GM23338 (cell line): ENCODE measurements at regions not wholly inside any gene's neighbourhood (a gene's known extent, or its start where the extent isn't known, plus 50 kb on each side); places are given as distances from the start of the nearest gene placed in this dataset.

Experiments used
- ATAC-seq: fragments of 200-7000 bp; cut with Tn5 transposase; 3 replicates; pipeline ENCODE4 v1.9.1; 2020
- DNase-seq: peaks from one replicate; pipeline ENCODE4 v3.0.0-alpha.2; 2015; ENCODE audit warnings: low spot score
- H2AFZ ChIP-seq: fragments of 200-600 bp; sonication (generic); 2 replicates; pipeline ENCODE4 v1.8.0; 2016; ENCODE audit warnings: antibody characterized with exemption, mild to moderate bottlenecking, moderate library complexity
- H3F3A ChIP-seq: fragments of 200-600 bp; sonication (generic); replicated peaks from 2 replicates; pipeline ENCODE4 v1.8.0; 2017; ENCODE audit warnings: antibody characterized with exemption, mixed run types, low read depth
- H3K27ac ChIP-seq: fragments of 200-600 bp; sonication (generic); 2 replicates; pipeline ENCODE4 v1.6.1; 2016; ENCODE audit warnings: low read depth
- H3K27me3 ChIP-seq: fragments of 200-600 bp; sonication (generic); 2 replicates; pipeline ENCODE4 v1.8.0; 2016; ENCODE audit warnings: mild to moderate bottlenecking, mixed run types, moderate library complexity; ENCODE audit not compliant: insufficient read depth
- H3K36me3 ChIP-seq: fragments of 200-600 bp; sonication (generic); 2 replicates; pipeline ENCODE4 v1.8.0; 2016; ENCODE audit warnings: mild to moderate bottlenecking; ENCODE audit not compliant: insufficient read depth
- H3K4me1 ChIP-seq: fragments of 200-600 bp; sonication (generic); 2 replicates; pipeline ENCODE4 v1.8.0; 2016; ENCODE audit warnings: mild to moderate bottlenecking, moderate library complexity; ENCODE audit not compliant: insufficient read depth
- H3K4me2 ChIP-seq: fragments of 200-600 bp; sonication (generic); 2 replicates; pipeline ENCODE4 v1.7.1; 2017; ENCODE audit warnings: mixed run types
- H3K4me3 ChIP-seq: fragments of 200-600 bp; sonication (generic); 2 replicates; pipeline ENCODE4 v1.6.1; 2016; ENCODE audit warnings: mixed run types
- H3K79me2 ChIP-seq: fragments of 200-600 bp; sonication (generic); replicated peaks from 2 replicates; pipeline ENCODE4 v1.8.0; 2017; ENCODE audit warnings: mild to moderate bottlenecking; ENCODE audit not compliant: insufficient read depth
- H3K9me2 ChIP-seq: fragments of 200-600 bp; sonication (generic); 2 replicates; pipeline ENCODE4 v1.8.0; 2017; ENCODE audit not compliant: insufficient read depth
- H4K20me1 ChIP-seq: fragments of 200-600 bp; sonication (generic); replicated peaks from 2 replicates; pipeline ENCODE4 v1.8.0; 2017; ENCODE audit warnings: mild to moderate bottlenecking; ENCODE audit not compliant: insufficient read depth
- H3K27ac Mint-ChIP-seq: 2 replicates; pipeline ENCODE4 v1.8.0; 2020; ENCODE audit warnings: inconsistent platforms, mild to moderate bottlenecking, moderate library complexity, mixed read lengths
- H3K27me3 Mint-ChIP-seq: 3 replicates; pipeline ENCODE4 v1.8.0; 2022; ENCODE audit warnings: low read depth, mild to moderate bottlenecking, moderate library complexity, mixed read lengths, inconsistent platforms; ENCODE audit not compliant: insufficient read depth, poor library complexity
- H3K36me3 Mint-ChIP-seq: 3 replicates; pipeline ENCODE4 v1.8.0; 2021; ENCODE audit warnings: low read depth, mild to moderate bottlenecking, inconsistent platforms, moderate library complexity, mixed read lengths
- H3K4me1 Mint-ChIP-seq: 3 replicates; pipeline ENCODE4 v1.8.0; 2020; ENCODE audit warnings: mild to moderate bottlenecking, inconsistent platforms, mixed read lengths
- H3K4me3 Mint-ChIP-seq: 3 replicates; pipeline ENCODE4 v1.8.0; 2021; ENCODE audit warnings: moderate library complexity, mild to moderate bottlenecking, inconsistent platforms, mixed read lengths
- H3K9me3 Mint-ChIP-seq: 3 replicates; pipeline ENCODE4 v1.8.0; 2020; ENCODE audit warnings: moderate library complexity, mild to moderate bottlenecking, inconsistent platforms, mixed read lengths
- CREB1 ChIP-seq: fragments of 250-450 bp; sonication (Bioruptor Pico); IDR thresholded peaks from 2 replicates; pipeline ENCODE4 v1.5.0; 2020; ENCODE audit warnings: low read depth, mild to moderate bottlenecking, moderate library complexity
- EZH2 ChIP-seq: fragments of 200-600 bp; sonication (generic); IDR thresholded peaks from one replicate; pipeline ENCODE4 v1.8.0; 2017; ENCODE audit warnings: antibody characterized with exemption, mild to moderate bottlenecking, low read depth; ENCODE audit not compliant: unreplicated experiment
- EZH2phosphoT487 ChIP-seq: fragments of 200-600 bp; sonication (generic); IDR thresholded peaks from one replicate; pipeline ENCODE4 v1.8.1; 2018; ENCODE audit warnings: antibody characterized with exemption; ENCODE audit not compliant: unreplicated experiment
- JUNB ChIP-seq: IDR thresholded peaks from one replicate; pipeline ENCODE4 v1.6.1; 2016; ENCODE audit warnings: antibody characterized with exemption; ENCODE audit not compliant: unreplicated experiment
- NANOG ChIP-seq: IDR thresholded peaks from 2 replicates; pipeline ENCODE4 v1.6.1; 2016; ENCODE audit warnings: antibody characterized with exemption, borderline replicate concordance
- POLR2AphosphoS5 ChIP-seq: IDR thresholded peaks from 2 replicates; pipeline ENCODE4 v1.6.1; 2016; ENCODE audit warnings: antibody characterized with exemption, low read depth
- STAT1 ChIP-seq: IDR thresholded peaks from one replicate; pipeline ENCODE4 v1.6.1; 2016; ENCODE audit warnings: antibody characterized with exemption; ENCODE audit not compliant: unreplicated experiment
- ZNF114 ChIP-seq: fragments of 250-450 bp; sonication (Bioruptor Pico); IDR thresholded peaks from 2 replicates; pipeline ENCODE4 v1.5.0; 2020; ENCODE audit warnings: mild to moderate bottlenecking, moderate library complexity
- ZNF331 ChIP-seq: fragments of 250-450 bp; sonication (Bioruptor Pico); IDR thresholded peaks from 2 replicates; pipeline ENCODE4 v1.5.0; 2020; ENCODE audit warnings: low read depth, mild to moderate bottlenecking, moderate library complexity
- TF ChIP-seq, protein P1 (sequence below), 2 experiments: fragments of 200-600 bp in 1 of 2; sonication (generic) in 1 of 2; conservative IDR thresholded peaks; 2 replicates each; pipeline versions ENCODE4 v1.5.1 to v1.6.1; 2016 to 2017; ENCODE audit warnings: antibody characterized with exemption in 2 of 2, low read depth in 2 of 2, mild to moderate bottlenecking in 2 of 2, moderate library complexity in 1 of 2
- TF ChIP-seq, protein P2 (sequence below): IDR thresholded peaks from one replicate; pipeline ENCODE4 v1.6.1; 2018; ENCODE audit warnings: antibody characterized with exemption; ENCODE audit not compliant: unreplicated experiment
- TF ChIP-seq, protein P3 (sequence below): fragments of 250-450 bp; sonication (Bioruptor Pico); IDR thresholded peaks from 2 replicates; pipeline ENCODE4 v1.5.0; 2020; ENCODE audit warnings: mild to moderate bottlenecking, moderate library complexity

DNA sequence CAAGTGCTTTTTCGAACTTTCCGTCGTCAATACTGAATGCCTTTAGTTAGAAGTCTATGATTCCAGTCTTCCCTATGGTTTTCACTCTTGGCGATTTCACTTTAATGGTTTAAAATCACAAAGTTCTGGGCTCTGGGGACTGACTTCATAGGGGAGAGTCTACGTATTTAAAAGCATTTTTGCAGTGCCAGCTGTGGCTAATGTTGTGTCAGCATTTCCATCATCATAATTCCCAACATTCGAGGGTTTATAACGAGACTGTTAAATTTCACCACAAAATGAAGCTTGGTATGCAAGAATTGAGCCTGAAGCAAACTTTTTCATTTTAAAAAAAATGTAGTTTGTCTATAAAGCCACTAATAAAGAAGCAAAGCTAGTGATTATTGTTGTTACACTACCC, 242.7 kb downstream of the SOX4 start:
- peaks cover 59% of the 10 kb centered on the region for H3K4me1 Mint-ChIP-seq
- H3K4me2 ChIP-seq, result peak overlapping the region; percentile 53
- H3K27ac Mint-ChIP-seq, result peak overlapping the region; percentile 22
- TF ChIP-seq ZNF114 (CRISPR knock-in tag), result no peak
- TF ChIP-seq ZNF331 (CRISPR knock-in tag), result no peak
- TF ChIP-seq JUNB, result no peak
- TF ChIP-seq EZH2phosphoT487, result no peak
- no peak for TF ChIP-seq NANOG
- no peak for TF ChIP-seq STAT1
- no peak for TF ChIP-seq EZH2
- no peak for TF ChIP-seq POLR2AphosphoS5
- TF ChIP-seq, protein P1, sequence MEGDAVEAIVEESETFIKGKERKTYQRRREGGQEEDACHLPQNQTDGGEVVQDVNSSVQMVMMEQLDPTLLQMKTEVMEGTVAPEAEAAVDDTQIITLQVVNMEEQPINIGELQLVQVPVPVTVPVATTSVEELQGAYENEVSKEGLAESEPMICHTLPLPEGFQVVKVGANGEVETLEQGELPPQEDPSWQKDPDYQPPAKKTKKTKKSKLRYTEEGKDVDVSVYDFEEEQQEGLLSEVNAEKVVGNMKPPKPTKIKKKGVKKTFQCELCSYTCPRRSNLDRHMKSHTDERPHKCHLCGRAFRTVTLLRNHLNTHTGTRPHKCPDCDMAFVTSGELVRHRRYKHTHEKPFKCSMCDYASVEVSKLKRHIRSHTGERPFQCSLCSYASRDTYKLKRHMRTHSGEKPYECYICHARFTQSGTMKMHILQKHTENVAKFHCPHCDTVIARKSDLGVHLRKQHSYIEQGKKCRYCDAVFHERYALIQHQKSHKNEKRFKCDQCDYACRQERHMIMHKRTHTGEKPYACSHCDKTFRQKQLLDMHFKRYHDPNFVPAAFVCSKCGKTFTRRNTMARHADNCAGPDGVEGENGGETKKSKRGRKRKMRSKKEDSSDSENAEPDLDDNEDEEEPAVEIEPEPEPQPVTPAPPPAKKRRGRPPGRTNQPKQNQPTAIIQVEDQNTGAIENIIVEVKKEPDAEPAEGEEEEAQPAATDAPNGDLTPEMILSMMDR (conservative IDR thresholded peaks at IDR 0.05; ENCODE audit: low read depth in 2 of 2), result no peak
- no peak for TF ChIP-seq CREB1 (CRISPR knock-in tag)
- TF ChIP-seq, protein P2, sequence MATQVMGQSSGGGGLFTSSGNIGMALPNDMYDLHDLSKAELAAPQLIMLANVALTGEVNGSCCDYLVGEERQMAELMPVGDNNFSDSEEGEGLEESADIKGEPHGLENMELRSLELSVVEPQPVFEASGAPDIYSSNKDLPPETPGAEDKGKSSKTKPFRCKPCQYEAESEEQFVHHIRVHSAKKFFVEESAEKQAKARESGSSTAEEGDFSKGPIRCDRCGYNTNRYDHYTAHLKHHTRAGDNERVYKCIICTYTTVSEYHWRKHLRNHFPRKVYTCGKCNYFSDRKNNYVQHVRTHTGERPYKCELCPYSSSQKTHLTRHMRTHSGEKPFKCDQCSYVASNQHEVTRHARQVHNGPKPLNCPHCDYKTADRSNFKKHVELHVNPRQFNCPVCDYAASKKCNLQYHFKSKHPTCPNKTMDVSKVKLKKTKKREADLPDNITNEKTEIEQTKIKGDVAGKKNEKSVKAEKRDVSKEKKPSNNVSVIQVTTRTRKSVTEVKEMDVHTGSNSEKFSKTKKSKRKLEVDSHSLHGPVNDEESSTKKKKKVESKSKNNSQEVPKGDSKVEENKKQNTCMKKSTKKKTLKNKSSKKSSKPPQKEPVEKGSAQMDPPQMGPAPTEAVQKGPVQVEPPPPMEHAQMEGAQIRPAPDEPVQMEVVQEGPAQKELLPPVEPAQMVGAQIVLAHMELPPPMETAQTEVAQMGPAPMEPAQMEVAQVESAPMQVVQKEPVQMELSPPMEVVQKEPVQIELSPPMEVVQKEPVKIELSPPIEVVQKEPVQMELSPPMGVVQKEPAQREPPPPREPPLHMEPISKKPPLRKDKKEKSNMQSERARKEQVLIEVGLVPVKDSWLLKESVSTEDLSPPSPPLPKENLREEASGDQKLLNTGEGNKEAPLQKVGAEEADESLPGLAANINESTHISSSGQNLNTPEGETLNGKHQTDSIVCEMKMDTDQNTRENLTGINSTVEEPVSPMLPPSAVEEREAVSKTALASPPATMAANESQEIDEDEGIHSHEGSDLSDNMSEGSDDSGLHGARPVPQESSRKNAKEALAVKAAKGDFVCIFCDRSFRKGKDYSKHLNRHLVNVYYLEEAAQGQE, result no peak
- TF ChIP-seq, protein P3, sequence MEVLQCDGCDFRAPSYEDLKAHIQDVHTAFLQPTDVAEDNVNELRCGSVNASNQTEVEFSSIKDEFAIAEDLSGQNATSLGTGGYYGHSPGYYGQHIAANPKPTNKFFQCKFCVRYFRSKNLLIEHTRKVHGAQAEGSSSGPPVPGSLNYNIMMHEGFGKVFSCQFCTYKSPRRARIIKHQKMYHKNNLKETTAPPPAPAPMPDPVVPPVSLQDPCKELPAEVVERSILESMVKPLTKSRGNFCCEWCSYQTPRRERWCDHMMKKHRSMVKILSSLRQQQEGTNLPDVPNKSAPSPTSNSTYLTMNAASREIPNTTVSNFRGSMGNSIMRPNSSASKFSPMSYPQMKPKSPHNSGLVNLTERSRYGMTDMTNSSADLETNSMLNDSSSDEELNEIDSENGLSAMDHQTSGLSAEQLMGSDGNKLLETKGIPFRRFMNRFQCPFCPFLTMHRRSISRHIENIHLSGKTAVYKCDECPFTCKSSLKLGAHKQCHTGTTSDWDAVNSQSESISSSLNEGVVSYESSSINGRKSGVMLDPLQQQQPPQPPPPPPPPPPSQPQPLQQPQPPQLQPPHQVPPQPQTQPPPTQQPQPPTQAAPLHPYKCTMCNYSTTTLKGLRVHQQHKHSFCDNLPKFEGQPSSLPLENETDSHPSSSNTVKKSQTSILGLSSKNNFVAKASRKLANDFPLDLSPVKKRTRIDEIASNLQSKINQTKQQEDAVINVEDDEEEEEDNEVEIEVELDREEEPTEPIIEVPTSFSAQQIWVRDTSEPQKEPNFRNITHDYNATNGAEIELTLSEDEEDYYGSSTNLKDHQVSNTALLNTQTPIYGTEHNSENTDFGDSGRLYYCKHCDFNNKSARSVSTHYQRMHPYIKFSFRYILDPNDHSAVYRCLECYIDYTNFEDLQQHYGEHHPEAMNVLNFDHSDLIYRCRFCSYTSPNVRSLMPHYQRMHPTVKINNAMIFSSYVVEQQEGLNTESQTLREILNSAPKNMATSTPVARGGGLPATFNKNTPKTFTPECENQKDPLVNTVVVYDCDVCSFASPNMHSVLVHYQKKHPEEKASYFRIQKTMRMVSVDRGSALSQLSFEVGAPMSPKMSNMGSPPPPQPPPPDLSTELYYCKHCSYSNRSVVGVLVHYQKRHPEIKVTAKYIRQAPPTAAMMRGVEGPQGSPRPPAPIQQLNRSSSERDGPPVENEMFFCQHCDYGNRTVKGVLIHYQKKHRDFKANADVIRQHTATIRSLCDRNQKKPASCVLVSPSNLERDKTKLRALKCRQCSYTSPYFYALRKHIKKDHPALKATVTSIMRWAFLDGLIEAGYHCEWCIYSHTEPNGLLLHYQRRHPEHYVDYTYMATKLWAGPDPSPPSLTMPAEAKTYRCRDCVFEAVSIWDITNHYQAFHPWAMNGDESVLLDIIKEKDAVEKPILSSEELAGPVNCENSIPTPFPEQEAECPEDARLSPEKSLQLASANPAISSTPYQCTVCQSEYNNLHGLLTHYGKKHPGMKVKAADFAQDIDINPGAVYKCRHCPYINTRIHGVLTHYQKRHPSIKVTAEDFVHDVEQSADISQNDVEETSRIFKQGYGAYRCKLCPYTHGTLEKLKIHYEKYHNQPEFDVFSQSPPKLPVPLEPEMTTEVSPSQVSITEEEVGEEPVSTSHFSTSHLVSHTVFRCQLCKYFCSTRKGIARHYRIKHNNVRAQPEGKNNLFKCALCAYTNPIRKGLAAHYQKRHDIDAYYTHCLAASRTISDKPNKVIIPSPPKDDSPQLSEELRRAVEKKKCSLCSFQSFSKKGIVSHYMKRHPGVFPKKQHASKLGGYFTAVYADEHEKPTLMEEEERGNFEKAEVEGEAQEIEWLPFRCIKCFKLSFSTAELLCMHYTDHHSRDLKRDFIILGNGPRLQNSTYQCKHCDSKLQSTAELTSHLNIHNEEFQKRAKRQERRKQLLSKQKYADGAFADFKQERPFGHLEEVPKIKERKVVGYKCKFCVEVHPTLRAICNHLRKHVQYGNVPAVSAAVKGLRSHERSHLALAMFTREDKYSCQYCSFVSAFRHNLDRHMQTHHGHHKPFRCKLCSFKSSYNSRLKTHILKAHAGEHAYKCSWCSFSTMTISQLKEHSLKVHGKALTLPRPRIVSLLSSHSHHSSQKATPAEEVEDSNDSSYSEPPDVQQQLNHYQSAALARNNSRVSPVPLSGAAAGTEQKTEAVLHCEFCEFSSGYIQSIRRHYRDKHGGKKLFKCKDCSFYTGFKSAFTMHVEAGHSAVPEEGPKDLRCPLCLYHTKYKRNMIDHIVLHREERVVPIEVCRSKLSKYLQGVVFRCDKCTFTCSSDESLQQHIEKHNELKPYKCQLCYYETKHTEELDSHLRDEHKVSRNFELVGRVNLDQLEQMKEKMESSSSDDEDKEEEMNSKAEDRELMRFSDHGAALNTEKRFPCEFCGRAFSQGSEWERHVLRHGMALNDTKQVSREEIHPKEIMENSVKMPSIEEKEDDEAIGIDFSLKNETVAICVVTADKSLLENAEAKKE, result no peak
- H3K27ac ChIP-seq, result peak overlapping the region; percentile 75
- peak overlapping the region; percentile 32; the same call in 2 of the 3 replicates for H3K4me3 Mint-ChIP-seq
- peak overlapping the region; percentile 29 for H3K4me3 ChIP-seq
- no peaks in the 10 kb centered on the region; the same call in 1 of the 2 replicates for H4K20me1 ChIP-seq
- no peaks in the 10 kb centered on the region for H3K36me3 ChIP-seq
- peaks cover 9% of the 10 kb centered on the region for H3K27me3 Mint-ChIP-seq
- no peaks in the 10 kb centered on the region for H3K9me3 Mint-ChIP-seq
- H3K9me2 ChIP-seq, result no peaks in the 10 kb centered on the region
- peaks cover 27% of the 10 kb centered on the region for H3K36me3 Mint-ChIP-seq
- no peaks in the 10 kb centered on the region for H3K27me3 ChIP-seq
- no peak overlapping the region for H2AFZ ChIP-seq
- peaks cover 79% of the 10 kb centered on the region for H3K79me2 ChIP-seq
- ATAC-seq (no peak), DNase-seq (no peak)
- 0 out of 2 replicates have a peak, but pooled peaks cover 13% of the 10 kb centered on the region for H3F3A ChIP-seq
- peaks cover 57% of the 10 kb centered on the region for H3K4me1 ChIP-seq
